ENCODE measurements at regions not wholly inside any gene's neighbourhood (a gene's known extent, or its start where the extent isn't known, plus 50 kb on each side); places are given as distances from the start of the nearest gene placed in this dataset.

GRCh38 chrX:36930491-36930890 is 77.7 kb upstream of the FAM47C start:
- no peak for DNase-seq (ENCODE audit: low read depth)

DNA sequence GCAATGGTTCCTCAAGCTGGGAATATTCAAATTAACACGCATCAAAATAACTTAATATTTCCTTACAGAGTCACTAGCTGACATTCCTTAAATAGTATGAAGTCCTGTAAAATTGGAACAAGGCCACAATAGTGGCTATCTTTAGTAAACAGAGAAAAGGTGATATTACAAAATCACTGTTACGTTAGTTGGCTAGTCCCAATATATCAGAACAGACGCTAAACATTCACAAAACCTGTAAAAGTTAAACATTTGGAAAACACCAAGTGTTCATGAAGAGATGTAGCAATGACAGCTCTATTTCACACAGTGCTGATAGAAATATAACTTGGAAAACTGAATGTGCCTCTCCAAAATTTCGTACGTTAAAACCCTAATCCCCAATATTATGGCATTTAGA is 61.0 kb upstream of the FAM47C start:
- no peak for DNase-seq (ENCODE audit: low read depth)

- no peak for DNase-seq (ENCODE audit: low read depth)
Observed at GRCh38 chrX:36950495-36951253, 57.5 kb upstream of the FAM47C start.

DNA sequence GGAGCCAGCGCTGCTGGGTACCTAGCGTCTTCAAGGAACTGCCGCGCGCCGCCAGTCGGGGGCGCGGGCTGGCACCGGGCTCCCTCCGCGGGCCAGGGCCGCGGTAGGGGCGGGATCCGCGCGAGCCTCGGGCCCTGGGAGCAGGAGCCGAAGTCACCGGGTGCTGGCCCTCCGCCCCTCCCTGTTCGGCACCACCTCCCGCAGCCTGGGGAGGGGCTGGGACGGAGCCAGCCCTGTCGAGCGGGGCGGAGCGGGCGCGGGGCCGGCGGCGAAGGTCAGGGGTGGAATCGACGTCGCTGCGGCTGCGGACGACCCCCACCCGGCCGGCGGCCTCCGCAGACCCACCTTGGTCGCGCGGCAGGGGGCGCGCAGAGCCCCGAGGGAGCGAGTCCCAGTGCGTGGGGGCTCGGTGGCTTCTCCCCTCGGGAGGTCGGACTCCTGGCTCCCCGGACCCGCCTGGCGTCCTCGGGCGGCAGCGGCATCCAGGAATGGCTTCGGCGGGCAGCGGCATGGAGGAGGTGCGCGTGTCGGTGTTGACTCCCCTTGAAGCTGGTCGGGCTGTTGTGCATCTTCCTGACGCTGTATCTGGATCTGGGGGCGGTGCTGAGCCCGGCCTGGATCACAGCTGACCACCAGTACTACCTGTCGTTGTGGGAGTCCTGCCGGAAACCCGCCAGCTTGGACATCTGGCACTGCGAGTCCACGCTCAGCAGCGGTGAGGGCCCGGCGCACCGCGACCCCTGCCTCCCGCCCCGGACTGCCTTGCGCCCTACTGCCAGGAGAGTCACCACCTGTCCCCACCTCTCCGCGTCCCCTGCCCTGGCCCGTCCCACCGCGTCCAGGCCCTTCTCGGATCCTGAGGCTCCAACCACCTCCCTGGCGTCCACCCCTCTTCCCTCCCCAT is 50.5 kb upstream of the FAM47C start:
- DNase-seq (ENCODE audit: low read depth): peak; percentile 17

All from Daoy (cell line).